Activated T-helper 2 cell treated with anti-CD3 and anti-CD28 coated beads, Interferon-gamma antibody, Interleukin-2, Interleukin-4, amounts not matched to agents 10 μg/mL and 5 μg/mL and 100 μg/mL, durations not matched to agents 14 hours and 24 hours and 36 hours (primary cell): ENCODE measurements at regions not wholly inside any gene's neighbourhood (a gene's known extent, or its start where the extent isn't known, plus 50 kb on each side); places are given as distances from the start of the nearest gene placed in this dataset.
"Not testable (repeated sequence)": the region's sequence is repeated elsewhere in the genome, so short reads cannot be mapped to it uniquely, and the experiment has no call there.

Source experiments
- DNase-seq: peaks from one replicate; pipeline ENCODE4 v3.0.0; 2021; ENCODE audit warnings: low spot score
- H3K27ac Mint-ChIP-seq: one replicate; pipeline ENCODE4 v1.8.0; 2021; ENCODE audit warnings: mixed read lengths
- H3K27me3 Mint-ChIP-seq: one replicate; pipeline ENCODE4 v1.8.0; 2021; ENCODE audit warnings: low read depth, mixed read lengths
- H3K36me3 Mint-ChIP-seq: one replicate; pipeline ENCODE4 v1.8.0; 2021; ENCODE audit warnings: low read depth, mixed read lengths
- H3K4me1 Mint-ChIP-seq: one replicate; pipeline ENCODE4 v1.8.0; 2021; ENCODE audit warnings: low read depth, mixed read lengths
- H3K4me3 Mint-ChIP-seq: one replicate; pipeline ENCODE4 v1.8.0; 2021; ENCODE audit warnings: low read depth, mild to moderate bottlenecking, moderate library complexity, mixed read lengths
- H3K9me3 Mint-ChIP-seq: one replicate; pipeline ENCODE4 v1.8.0; 2021; ENCODE audit warnings: mixed read lengths
- intact Hi-C: fragments of 100-400 bp; cut with micrococcal nuclease; formaldehyde crosslinking; loops from one replicate; pipeline ENCODE4 v1.15.1; 2023

DNA sequence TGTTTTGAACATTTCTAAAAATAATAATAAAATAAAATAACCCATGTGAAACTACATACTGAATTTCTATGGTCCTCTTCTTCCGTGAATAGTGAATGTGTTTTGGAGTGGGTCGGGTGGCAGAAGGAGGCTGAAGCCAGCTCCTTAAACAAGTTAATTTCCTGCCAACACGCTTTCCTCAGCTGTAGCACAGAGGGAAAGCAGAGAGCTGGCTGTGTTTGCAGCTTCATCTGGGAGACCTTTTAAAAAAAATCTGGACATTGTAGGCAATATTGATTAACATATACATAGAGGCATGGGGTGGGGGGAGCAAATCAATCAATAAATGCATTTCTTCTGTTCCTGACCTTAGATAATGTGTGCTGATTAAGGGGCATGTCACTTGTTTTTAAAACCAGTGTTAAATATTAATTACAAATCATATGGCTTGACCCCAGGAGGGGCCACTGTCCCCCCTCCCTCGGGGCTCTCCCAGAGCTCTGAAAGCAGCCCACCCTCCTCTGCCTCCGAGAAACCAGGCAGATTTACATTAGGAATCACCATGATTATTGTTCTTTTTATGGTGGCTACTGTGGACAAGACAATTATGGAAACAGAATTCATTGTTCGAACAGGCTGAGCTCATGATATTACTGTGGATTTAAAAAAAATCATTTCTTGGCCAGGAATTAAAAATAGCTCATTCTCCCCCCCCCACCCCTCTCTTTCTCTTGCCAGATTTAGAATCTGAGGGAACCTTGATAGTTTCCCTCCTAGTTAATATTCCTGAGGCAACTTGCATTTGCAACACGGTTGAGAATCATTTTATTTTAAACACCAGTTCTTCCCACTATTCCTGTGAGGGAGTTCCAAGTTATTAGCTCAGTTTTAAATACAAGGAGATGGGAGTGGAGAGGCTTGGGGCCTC, 100.5 kb upstream of the CARD11 start:
- intact Hi-C loops = no loop called here
- Mint-ChIP-seq H3K27ac (no peak overlapping the region), H3K9me3 (no peaks in the 10 kb centered on the region), H3K4me3 (no peak overlapping the region), H3K27me3 (peaks cover 13% of the 10 kb centered on the region), H3K4me1 (peaks cover 7% of the 10 kb centered on the region), H3K36me3 (no peaks in the 10 kb centered on the region)
- no peak for DNase-seq

DNA sequence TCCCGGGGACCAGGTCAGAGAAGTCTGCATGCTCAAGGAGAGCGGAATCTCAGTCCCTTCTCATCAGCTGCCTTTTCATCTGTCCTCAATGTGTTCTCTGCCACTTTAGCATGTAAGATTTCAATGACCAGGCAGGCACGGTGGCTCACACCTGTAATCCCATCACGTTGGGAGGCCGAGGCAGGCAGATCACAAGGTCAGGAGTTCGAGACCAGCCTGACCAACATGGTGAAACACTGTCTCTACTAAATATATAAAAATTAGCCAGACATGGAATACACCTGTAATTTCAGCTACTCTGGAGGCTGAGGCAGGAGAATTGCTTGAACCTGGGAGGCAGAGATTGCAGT, 101.1 kb upstream of the CARD11 start:
- intact Hi-C loops = not testable (repeated sequence)

DNA sequence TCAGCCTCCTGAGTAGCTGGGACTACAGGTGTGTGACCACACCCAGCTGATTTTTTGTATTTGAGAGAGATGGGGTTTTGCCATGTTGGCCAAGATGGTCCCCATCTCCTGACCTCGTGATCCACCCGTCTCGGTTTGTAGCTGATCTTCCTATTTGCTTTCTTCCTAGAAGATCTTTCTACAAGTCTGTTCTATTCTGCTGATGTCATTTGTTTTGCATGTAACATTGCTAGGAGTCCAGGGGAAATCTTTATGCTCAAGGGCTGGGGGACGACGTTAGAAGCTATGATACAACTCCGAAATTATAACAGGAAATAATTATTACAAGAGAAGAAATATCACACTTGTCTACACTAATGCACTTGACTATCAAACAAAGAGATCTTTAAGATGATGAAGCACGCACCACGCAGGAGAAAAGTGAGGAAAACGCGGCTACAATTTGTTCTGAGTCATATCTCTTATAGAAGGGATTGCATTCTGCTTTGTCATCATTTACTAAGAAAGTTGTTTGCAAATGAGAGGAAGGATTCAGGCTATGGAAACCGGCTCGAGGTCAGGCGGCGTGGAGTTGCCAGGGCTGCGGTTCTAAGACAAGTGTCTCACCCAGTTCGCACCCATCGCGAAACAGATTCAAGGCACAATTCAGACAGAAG, 103.0 kb upstream of the CARD11 start:
- no peaks in the 10 kb centered on the region for H3K36me3 Mint-ChIP-seq
- no peak overlapping the region for H3K27ac Mint-ChIP-seq
- peaks cover 16% of the 10 kb centered on the region for H3K27me3 Mint-ChIP-seq
- peaks cover 7% of the 10 kb centered on the region for H3K4me1 Mint-ChIP-seq
- no peak for DNase-seq
- H3K9me3 Mint-ChIP-seq = no peaks in the 10 kb centered on the region
- intact Hi-C loops = no loop called here
- H3K4me3 Mint-ChIP-seq = no peak overlapping the region

More for the DNA sequence above, 101.1 kb upstream of the CARD11 start:
- not testable (repeated sequence) for H3K27ac Mint-ChIP-seq, H3K4me1 Mint-ChIP-seq, H3K4me3 Mint-ChIP-seq, H3K9me3 Mint-ChIP-seq, DNase-seq, H3K36me3 Mint-ChIP-seq
- H3K27me3 Mint-ChIP-seq = peaks cover 13% of the 10 kb centered on the region

DNA sequence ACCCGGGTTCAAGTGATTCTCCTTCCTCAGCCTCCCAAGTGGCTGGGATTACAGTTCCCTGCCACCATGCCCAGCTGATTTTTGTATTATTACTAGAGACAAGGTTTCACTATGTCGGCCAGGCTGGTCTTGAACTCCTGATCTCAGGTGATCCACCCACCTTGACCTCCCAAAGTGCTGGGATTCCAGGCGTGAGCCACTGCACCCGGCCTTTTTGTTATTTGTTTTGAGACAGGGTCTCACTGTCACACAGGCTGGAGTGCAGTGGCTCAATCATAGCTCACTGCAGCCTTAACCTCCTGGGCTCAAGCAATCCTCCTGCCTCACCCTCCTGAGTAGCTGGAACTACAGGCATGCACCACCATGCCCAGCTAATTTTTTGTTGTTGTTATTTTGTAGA, 104.8 kb upstream of the CARD11 start:
- DNase-seq, H3K9me3 Mint-ChIP-seq, H3K36me3 Mint-ChIP-seq, H3K4me3 Mint-ChIP-seq, intact Hi-C loops, H3K27ac Mint-ChIP-seq, H3K4me1 Mint-ChIP-seq: not testable (repeated sequence)
- H3K27me3 Mint-ChIP-seq = peaks cover 17% of the 10 kb centered on the region

DNA sequence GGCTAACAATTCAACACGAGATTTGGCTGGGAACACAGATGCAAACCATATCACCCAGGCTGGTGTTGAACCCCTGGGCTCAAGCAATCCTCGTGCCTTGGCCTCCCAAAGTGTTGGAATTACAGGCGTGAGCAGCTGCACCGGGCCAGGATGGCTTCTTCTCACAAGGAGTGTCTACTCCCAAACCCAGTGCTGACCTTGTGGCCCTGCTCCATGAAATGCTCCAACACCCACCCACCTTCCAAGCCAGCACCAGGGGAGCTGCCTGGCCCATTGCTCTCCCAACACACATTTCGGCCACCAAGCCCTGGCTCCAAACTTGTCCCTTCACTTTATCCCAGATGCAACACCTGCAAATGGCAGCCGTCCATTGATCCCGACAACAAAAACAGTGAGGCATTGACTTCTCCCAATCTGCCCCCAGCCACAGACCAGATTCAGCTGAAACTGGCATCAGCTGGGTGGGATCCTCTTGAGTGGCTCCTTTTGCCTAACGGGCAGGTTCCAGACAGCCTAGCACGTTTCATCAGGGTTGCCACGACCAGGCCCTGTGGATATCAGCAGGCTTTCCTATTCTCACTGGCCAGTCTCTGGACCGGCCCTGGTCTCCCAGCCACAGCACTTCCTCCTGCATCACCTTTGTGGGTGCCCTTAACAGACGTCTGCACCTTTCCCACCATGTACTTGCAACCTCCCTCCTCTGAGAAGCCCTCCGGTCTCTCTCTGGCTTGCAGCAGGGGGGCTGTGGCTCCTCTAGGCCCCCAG, 105.7 kb upstream of the CARD11 start:
- H3K9me3 Mint-ChIP-seq = no peaks in the 10 kb centered on the region
- no peak overlapping the region for H3K27ac Mint-ChIP-seq
- H3K4me1 Mint-ChIP-seq = peaks cover 11% of the 10 kb centered on the region
- intact Hi-C loops = no loop called here
- H3K4me3 Mint-ChIP-seq = no peak overlapping the region
- no peak for DNase-seq
- H3K36me3 Mint-ChIP-seq = no peaks in the 10 kb centered on the region
- peaks cover 14% of the 10 kb centered on the region for H3K27me3 Mint-ChIP-seq

DNA sequence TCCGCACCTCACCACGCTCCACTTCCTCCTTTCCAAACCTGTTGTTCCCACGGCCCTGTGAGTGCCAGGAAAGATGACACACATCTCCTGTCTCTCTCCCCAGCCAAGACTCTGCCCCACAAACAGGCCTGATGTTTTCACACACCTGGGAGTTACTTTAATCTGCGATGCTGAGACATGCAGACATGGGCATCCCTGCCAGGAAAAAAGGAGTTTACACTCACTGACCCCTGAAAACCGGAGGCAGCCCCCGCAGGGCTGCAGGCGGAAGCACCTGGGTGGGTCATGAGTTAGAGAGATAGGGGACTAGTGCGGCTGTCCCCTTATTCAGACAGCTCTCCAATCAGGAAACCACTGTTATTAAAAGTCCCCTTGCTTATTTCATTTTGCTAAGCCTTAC, 106.4 kb upstream of the CARD11 start:
- no peak for DNase-seq
- intact Hi-C loops = no loop called here
- Mint-ChIP-seq H3K4me1 (peaks cover 13% of the 10 kb centered on the region), H3K4me3 (no peak overlapping the region), H3K27ac (no peak overlapping the region), H3K27me3 (peaks cover 14% of the 10 kb centered on the region), H3K9me3 (peaks cover 6% of the 10 kb centered on the region), H3K36me3 (no peaks in the 10 kb centered on the region)

DNA sequence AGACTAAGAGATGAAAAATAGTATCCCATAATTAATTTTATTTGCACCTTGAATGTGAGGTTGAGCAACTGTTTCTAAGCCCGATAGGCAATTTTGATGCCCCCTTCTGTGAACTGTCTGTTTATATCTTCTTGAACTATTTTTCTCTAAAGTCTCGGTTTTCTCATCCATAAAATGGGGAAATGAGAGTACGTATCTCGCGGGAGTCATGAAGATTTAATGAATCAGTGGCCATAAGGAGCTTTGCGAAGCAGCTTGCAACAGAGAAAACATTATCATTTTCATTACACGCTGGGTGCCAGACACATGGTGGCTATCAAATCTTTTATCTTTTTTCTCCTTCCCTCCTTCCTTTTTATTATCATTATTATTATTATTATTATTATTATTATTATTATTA, 108.1 kb upstream of the CARD11 start:
- no peak for DNase-seq
- H3K9me3 Mint-ChIP-seq = peaks cover 7% of the 10 kb centered on the region
- peaks cover 10% of the 10 kb centered on the region for H3K4me1 Mint-ChIP-seq
- no peak overlapping the region for H3K27ac Mint-ChIP-seq
- H3K4me3 Mint-ChIP-seq = no peak overlapping the region
- H3K27me3 Mint-ChIP-seq = peaks cover 13% of the 10 kb centered on the region
- H3K36me3 Mint-ChIP-seq = no peaks in the 10 kb centered on the region
- intact Hi-C loops = no loop called here

DNA sequence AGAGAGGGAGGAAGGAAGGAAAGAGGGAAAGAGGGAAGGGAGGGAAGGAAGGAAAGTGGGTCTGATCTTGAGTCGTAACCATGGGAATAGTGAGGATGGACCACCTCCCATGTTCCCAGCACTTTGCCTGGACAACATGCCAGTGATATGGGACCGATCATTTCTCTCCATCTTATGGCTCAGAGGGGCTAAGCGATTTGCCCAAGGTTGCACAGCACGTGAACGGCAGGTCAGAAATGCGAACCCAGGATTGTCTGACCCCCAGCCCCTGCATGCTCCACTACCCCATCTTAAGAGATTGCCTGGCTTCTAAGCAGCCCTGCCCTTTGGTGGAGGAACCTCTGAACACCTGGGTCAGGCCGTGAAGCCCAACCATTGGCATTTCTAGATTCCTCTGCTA, 109.0 kb upstream of the CARD11 start:
- intact Hi-C loops = no loop called here
- peaks cover 5% of the 10 kb centered on the region for H3K4me1 Mint-ChIP-seq
- no peaks in the 10 kb centered on the region for H3K36me3 Mint-ChIP-seq
- no peak overlapping the region for H3K4me3 Mint-ChIP-seq
- no peak overlapping the region for H3K27ac Mint-ChIP-seq
- H3K9me3 Mint-ChIP-seq = peaks cover 7% of the 10 kb centered on the region
- peaks cover 11% of the 10 kb centered on the region for H3K27me3 Mint-ChIP-seq
- DNase-seq = no peak

DNA sequence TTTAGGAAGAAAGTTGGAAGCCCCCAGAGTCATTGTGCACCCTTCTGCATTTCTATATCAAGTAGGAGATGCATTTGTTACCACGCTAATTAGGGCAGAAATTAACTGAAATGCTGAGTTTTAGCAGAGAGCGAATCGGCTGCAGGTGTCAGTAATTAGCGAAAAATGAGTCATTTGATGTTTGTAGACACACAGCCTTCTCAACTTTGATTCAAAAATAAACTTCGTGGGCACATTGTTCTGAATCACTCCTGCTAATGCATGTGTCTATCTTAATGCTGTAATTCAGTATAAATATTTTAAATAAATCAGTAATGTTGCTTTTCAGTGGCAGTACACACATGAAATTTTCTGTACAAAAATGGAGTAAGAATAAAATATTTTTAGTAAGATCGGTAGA, 109.5 kb upstream of the CARD11 start:
- H3K9me3 Mint-ChIP-seq = peaks cover 7% of the 10 kb centered on the region
- H3K4me1 Mint-ChIP-seq = peaks cover 8% of the 10 kb centered on the region
- no peak for DNase-seq
- intact Hi-C loops = no loop called here
- no peaks in the 10 kb centered on the region for H3K36me3 Mint-ChIP-seq
- no peak overlapping the region for H3K27ac Mint-ChIP-seq
- H3K27me3 Mint-ChIP-seq = peaks cover 13% of the 10 kb centered on the region
- no peak overlapping the region for H3K4me3 Mint-ChIP-seq

DNA sequence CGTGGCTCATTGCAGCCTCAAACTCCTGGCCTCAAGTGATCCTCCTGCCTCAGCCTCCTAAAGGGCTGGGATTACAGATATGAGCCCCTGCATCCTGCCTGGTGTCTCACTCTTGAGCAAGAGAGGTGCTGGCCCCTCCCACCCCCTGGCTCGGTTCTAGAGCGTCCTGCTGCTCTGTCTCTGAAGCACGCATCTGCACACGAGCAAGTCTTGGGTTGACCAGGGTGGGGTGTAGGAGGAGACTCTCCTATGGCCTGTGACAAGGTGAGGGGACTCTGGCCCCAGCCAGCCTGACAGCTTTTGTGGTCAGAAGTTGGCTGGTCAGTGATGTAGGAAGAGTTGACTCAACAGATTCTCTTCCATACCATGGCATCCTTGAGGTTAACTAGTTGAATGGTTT, 110.7 kb upstream of the CARD11 start:
- Mint-ChIP-seq H3K27me3 (peaks cover 11% of the 10 kb centered on the region), H3K27ac (no peak overlapping the region), H3K9me3 (peaks cover 7% of the 10 kb centered on the region), H3K4me3 (no peak overlapping the region), H3K4me1 (peaks cover 8% of the 10 kb centered on the region), H3K36me3 (no peaks in the 10 kb centered on the region)
- intact Hi-C loops = loop anchor here (2.0 kb wide), 2 partner anchors 60 to 290 kb away; no protein-coding TSS in a partner anchor
- DNase-seq = no peak

DNA sequence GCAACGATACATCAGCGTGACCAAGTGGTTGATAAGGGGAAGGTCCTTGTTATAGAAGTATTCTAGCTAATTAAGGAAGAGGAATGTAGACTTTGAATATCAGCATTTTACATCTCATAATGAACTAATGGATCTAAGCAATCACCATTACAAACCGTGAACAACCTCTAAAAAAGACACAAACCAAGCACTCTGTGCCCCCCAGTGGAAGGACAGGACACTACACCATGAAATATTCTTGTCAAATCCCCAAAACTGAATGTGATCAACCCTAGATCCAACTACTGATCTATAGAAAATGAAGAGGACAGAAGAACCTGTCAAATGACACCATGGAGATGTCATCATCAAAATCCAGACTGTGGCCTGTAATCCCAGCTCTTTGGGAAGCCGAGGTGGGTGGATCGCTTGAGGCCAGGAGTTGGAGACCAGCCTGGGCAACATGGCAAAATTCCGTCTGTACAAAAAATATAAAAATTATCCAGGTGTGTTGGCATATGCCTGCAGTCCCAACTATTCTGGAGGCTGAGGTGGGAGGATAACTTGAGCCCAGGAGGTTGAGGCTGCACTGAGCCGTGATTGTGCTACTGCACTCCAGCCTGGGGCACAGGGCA, 111.3 kb upstream of the CARD11 start:
- Mint-ChIP-seq H3K27ac (no peak overlapping the region), H3K4me1 (peaks cover 8% of the 10 kb centered on the region), H3K9me3 (peaks cover 7% of the 10 kb centered on the region), H3K36me3 (no peaks in the 10 kb centered on the region), H3K4me3 (no peak overlapping the region), H3K27me3 (peaks cover 11% of the 10 kb centered on the region)
- intact Hi-C loops = loop anchor here (1.0 to 5.0 kb wide), 5 partner anchors 60 to 290 kb away; no protein-coding TSS in a partner anchor
- peak; percentile 48 for DNase-seq

DNA sequence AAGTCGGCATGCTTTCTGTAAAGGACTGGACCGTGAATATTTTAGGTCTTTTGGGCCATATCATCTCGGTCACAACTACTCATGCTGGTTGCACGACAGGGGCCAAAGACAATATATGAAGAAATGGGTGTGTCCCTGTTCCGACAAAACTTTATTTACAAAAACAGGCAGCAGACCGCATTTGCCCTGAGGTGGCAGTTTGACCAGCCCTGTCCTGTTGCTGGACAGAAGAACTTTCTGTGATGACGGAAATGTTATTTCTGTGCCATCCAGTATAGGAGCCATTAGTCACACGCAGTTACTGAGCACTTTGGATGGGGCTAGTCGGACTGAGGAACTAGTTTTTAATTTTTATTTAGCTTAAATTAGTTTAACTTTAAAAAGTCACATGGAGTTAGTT, 112.8 kb upstream of the CARD11 start:
- Mint-ChIP-seq H3K27ac (no peak overlapping the region), H3K27me3 (peaks cover 11% of the 10 kb centered on the region), H3K9me3 (peaks cover 7% of the 10 kb centered on the region), H3K4me1 (peaks cover 8% of the 10 kb centered on the region), H3K4me3 (no peak overlapping the region), H3K36me3 (no peaks in the 10 kb centered on the region)
- no peak for DNase-seq
- intact Hi-C loops = loop anchor here (5.0 kb wide), 1 partner anchor 199 kb away; no protein-coding TSS in a partner anchor
